ENCODE measurements at regions not wholly inside any gene's neighbourhood (a gene's known extent, or its start where the extent isn't known, plus 50 kb on each side); places are given as distances from the start of the nearest gene placed in this dataset.
A peak's percentile ranks its signal among the peaks of the same experiment; 100 is the strongest.

GRCh38 chr15:81940467-81941451 lies 105.1 kb downstream of the MEX3B start:
- H3K9me3 ChIP-seq = no peaks in the 10 kb centered on the region
- H3K36me3 ChIP-seq = no peaks in the 10 kb centered on the region
- no peaks in the 10 kb centered on the region for H3K4me1 ChIP-seq
- FAIRE-seq (no peak), DNase-seq (no peak), ATAC-seq (no peak)
- TF ChIP-seq, protein P1, sequence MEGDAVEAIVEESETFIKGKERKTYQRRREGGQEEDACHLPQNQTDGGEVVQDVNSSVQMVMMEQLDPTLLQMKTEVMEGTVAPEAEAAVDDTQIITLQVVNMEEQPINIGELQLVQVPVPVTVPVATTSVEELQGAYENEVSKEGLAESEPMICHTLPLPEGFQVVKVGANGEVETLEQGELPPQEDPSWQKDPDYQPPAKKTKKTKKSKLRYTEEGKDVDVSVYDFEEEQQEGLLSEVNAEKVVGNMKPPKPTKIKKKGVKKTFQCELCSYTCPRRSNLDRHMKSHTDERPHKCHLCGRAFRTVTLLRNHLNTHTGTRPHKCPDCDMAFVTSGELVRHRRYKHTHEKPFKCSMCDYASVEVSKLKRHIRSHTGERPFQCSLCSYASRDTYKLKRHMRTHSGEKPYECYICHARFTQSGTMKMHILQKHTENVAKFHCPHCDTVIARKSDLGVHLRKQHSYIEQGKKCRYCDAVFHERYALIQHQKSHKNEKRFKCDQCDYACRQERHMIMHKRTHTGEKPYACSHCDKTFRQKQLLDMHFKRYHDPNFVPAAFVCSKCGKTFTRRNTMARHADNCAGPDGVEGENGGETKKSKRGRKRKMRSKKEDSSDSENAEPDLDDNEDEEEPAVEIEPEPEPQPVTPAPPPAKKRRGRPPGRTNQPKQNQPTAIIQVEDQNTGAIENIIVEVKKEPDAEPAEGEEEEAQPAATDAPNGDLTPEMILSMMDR (IDR thresholded peaks at IDR 0.05) = no peak
- WGBS, 2 donors = 80 to 82% methylated on average over 1 of the region's 1 CpG
- H3K27me3 ChIP-seq = no peaks in the 10 kb centered on the region
- intact Hi-C loops (cut with DNase I) = no loop called here
- H3K27ac ChIP-seq = no peak overlapping the region
- H3K4me3 ChIP-seq = no peak overlapping the region

DNA sequence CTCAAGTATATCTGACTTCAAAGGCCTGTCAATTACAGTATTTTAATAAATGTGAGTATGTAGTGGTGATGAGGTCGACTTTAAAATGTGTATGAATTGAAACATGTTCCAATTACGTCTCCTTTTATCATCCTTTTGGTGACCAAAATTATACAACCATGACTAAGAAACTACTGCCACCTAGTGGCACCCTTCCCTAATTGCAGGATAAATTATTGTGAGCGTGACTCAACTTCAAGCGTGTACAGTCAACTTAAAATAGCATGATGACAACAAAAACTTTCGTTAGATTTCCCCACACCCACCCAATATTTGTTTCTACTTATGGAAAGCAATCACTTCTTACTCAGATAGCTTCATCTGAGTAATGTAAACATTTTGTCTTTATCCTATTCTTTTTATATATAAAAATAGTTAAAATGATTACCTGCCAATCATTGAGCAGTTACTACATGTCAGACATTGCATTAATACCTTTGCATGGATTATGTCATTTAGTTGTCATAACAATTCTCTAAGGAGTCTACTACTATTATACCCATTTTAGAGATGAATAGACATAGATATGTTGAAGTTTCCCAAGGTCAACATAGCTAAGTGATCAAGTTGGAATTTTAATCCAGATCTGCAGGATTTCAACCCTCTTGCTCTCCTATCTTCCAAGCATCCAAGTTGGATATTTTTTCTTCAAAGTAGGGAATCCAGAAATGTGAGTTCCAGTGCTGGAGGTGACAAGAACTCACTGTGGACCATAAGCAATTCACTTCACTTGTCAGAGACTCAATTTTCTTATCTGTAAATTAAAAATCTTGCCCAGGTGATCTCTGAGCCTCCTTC lies 106.0 kb downstream of the MEX3B start:
- ATAC-seq (no peak), DNase-seq (peak in 1 of 6 donors; percentile 14), FAIRE-seq (no peak)
- intact Hi-C loops (cut with DNase I) = no loop called here
- no peaks in the 10 kb centered on the region for H3K27me3 ChIP-seq
- TF ChIP-seq, protein P1 (IDR thresholded peaks at IDR 0.05) = peak; percentile 19 to 60 (median 32)
- H3K4me3 ChIP-seq = no peak overlapping the region
- no peaks in the 10 kb centered on the region for H3K9me3 ChIP-seq
- no peaks in the 10 kb centered on the region for H3K36me3 ChIP-seq
- 22 to 25% methylated on average over 5 of the region's 5 CpGs for WGBS, 2 donors
- H3K27ac ChIP-seq = no peak overlapping the region
- no peaks in the 10 kb centered on the region for H3K4me1 ChIP-seq

DNA sequence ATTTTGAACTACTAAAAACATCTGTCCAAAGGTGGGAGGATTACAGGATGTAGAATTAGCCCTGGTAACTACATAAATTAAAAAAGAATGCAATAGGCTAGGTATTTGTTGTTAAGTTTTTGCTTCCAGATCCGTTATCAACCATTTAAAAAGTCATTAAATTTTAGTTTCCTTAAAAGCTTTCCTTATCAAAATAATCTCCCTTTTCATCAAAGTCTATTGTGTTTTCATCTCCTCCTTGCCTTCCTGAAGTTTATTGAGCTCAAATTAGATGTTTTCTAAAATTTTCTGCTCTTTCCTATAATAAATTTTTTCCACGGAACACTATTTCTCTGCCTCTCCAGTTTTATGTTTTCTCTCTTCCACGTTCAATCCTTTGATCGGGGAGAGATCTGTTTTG lies 108.6 kb downstream of the MEX3B start:
- intact Hi-C loops (cut with DNase I) = no loop called here
- DNase-seq = no peak
- TF ChIP-seq, protein P1 (IDR thresholded peaks at IDR 0.05) = no peak
- Histone ChIP-seq H3K4me3 (no peak overlapping the region), H3K27me3 (no peaks in the 10 kb centered on the region), H3K27ac (no peak overlapping the region), H3K36me3 (no peaks in the 10 kb centered on the region), H3K9me3 (no peaks in the 10 kb centered on the region), H3K4me1 (no peaks in the 10 kb centered on the region)
- FAIRE-seq = no peak
- WGBS, 2 donors = 65 to 68% methylated on average over 4 of the region's 4 CpGs
- no peak for ATAC-seq

GRCh38 chr15:81930582-81931369 lies 115.0 kb downstream of the MEX3B start:
- WGBS, 2 donors = 58 to 72% methylated on average over 11 of the region's 11 CpGs
- DNase-seq (no peak), FAIRE-seq (no peak), ATAC-seq (no peak)
- no peaks in the 10 kb centered on the region for H3K9me3 ChIP-seq
- no peak overlapping the region for H3K4me3 ChIP-seq
- no peaks in the 10 kb centered on the region for H3K27me3 ChIP-seq
- no peaks in the 10 kb centered on the region for H3K36me3 ChIP-seq
- intact Hi-C loops (cut with DNase I) = no loop called here
- TF ChIP-seq, protein P1 (IDR thresholded peaks at IDR 0.05) = no peak
- H3K27ac ChIP-seq = no peak overlapping the region
- no peaks in the 10 kb centered on the region for H3K4me1 ChIP-seq
